Neural progenitor cell (in vitro differentiated cells): ENCODE measurements at regions not wholly inside any gene's neighbourhood (a gene's known extent, or its start where the extent isn't known, plus 50 kb on each side); places are given as distances from the start of the nearest gene placed in this dataset.

Experiments used
- CTCF ChIP-seq: fragments of 200-600 bp; sonication (generic); IDR thresholded peaks from 2 replicates; pipeline ENCODE4 v1.5.1; 2017; ENCODE audit warnings: antibody characterized with exemption, mild to moderate bottlenecking
- EZH2 ChIP-seq: fragments of 200-600 bp; sonication (generic); IDR thresholded peaks from 2 replicates; pipeline ENCODE4 v1.6.1; 2017; ENCODE audit warnings: antibody characterized with exemption, mild to moderate bottlenecking, moderate library complexity
- EZH2phosphoT487 ChIP-seq: fragments of 200-600 bp; sonication (generic); IDR thresholded peaks from 2 replicates; pipeline ENCODE4 v1.6.1; 2017; ENCODE audit warnings: antibody characterized with exemption

DNA sequence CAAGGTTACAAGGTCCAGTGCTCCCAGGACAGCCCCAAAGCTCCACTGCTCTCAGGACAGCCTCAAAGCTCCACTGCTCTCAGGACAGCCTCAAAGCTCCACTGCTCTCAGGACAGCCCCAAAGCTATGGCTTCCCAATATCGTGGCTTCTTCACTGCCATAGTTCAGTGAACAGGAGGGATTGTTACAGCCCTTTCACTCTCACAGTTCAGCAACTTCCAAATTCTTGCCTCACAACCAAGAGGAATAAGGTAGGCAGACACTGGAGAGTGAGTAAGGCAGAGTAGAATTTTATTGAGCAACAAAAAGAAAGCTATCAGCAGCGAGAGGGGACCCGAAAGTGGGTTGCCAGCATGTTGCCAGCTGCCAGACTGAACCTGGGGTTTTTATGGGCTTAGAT is 277.6 kb downstream of the CDH10 start:
- TF ChIP-seq CTCF (no peak), EZH2 (no peak), EZH2phosphoT487 (no peak)
